SK-N-MC (cell line): ENCODE measurements at regions not wholly inside any gene's neighbourhood (a gene's known extent, or its start where the extent isn't known, plus 50 kb on each side); places are given as distances from the start of the nearest gene placed in this dataset.

Source experiments
- EZH2 ChIP-seq: fragments of 200-600 bp; sonication (generic); IDR thresholded peaks from one replicate; pipeline ENCODE4 v1.6.1; 2017; ENCODE audit warnings: antibody characterized with exemption
- FOXP2 ChIP-seq: optimal IDR thresholded peaks from 2 replicates; pipeline ENCODE3; 2011; ENCODE audit warnings: mild to moderate bottlenecking, moderate library complexity; ENCODE audit not compliant: insufficient read depth; ENCODE audit errors: extremely low read length, control extremely low read depth
- POLR2AphosphoS5 ChIP-seq: IDR thresholded peaks from 2 replicates; pipeline ENCODE4 v1.6.1; 2012; ENCODE audit warnings: mild to moderate bottlenecking, low read depth, low read length, borderline replicate concordance

GRCh38 chr7:153445641-153446040, 606.6 kb upstream of the DPP6 start:
- TF ChIP-seq EZH2: no peak
- no peak for TF ChIP-seq POLR2AphosphoS5
- TF ChIP-seq FOXP2: no peak
